ENCODE measurements at regions not wholly inside any gene's neighbourhood (a gene's known extent, or its start where the extent isn't known, plus 50 kb on each side); places are given as distances from the start of the nearest gene placed in this dataset.

DNA sequence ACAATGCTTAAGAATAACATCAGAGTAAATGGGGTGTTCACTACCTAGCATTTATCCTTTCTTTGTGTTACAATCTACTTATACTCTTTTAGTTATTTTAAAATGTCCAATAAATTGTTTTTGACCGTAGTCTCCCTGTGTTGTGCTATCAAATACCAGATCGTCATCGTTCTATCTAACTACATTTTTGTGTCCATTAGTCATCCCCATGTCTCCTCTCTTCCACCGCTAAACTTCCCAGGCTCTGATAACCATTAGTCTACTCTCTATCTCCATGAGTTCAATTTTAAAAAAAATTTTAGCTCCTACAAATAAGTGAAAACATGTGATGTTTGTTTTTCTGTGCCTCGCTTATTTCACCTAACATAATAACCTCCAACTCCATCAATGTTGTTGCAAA, 381.9 kb downstream of the PRDM5 start:
- TF ChIP-seq SUZ12 (IDR thresholded peaks at IDR 0.05; ENCODE audit: extremely low read depth, insufficient read depth, insufficient read length) = no peak
- TF ChIP-seq YY1 (IDR thresholded peaks at IDR 0.05; ENCODE audit: insufficient read depth, insufficient read length) = no peak
